ENCODE measurements at regions not wholly inside any gene's neighbourhood (a gene's known extent, or its start where the extent isn't known, plus 50 kb on each side); places are given as distances from the start of the nearest gene placed in this dataset.

- no peak for DNase-seq
These were observed 91.0 kb upstream of the NEUROD1 start for GRCh38 chr2:181771356-181771755.

- DNase-seq = no peak
These were observed 92.0 kb upstream of the NEUROD1 start for GRCh38 chr2:181772334-181772733.

- no peak for DNase-seq
These were observed 92.5 kb upstream of the NEUROD1 start for GRCh38 chr2:181772777-181773176.

GRCh38 chr2:181774685-181775084, 94.4 kb upstream of the NEUROD1 start:
- DNase-seq = no peak

DNA sequence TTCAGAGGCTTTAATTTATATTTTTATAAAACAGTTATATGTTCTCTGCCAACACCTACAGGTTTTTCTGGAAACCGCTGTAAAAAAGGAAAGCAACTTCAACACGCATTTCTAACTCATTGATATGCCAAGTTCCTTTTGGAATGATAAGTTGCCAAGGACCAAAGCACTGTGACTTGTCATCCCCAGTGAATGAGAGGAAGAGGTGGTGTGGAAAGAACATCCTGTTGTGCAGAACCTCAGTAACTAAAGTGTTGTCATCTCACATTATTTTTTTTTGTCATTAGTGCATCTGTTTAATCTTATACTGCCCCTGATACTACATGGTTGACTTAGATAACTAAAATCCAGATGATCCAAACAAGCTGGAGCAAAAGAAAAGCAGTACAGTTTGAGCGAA, 96.0 kb upstream of the NEUROD1 start:
- DNase-seq = no peak

- DNase-seq = no peak
These were observed 97.4 kb upstream of the NEUROD1 start for GRCh38 chr2:181777734-181778133.

- no peak for DNase-seq
These were observed 98.4 kb upstream of the NEUROD1 start for GRCh38 chr2:181778621-181779201.

DNA sequence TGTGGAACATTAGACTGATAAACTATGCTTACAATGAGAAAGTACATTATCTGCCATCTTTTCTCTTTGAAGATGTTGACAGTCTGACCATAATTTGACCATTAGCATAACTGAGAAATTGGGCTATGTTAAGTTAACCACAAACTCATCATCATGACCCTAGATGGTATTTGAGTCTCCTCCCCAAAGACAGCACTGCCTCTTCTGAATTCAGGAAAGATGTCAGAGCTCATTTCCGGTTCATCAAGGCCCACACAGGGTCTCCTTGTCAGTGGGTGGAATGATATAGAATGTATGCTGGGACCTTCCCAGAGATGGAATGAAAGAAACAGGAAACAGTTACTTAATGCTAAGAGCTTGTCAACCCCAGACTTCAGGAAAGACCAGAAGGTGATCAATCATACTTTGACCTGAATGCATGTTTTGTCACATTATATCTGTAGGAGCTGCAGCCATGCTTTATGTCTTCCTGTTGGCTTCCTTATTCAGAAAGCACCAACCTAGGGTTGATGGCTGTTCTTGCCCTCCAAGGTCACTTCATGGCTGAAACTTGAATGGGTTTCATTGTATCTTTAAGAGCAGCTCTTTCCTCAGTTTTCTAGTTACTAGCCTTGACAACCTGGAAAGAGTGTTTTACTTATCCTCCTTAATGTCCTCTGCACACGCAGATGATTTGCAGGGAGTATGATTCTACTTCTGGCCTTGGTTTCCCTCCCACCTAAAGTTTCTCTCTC, 99.1 kb upstream of the NEUROD1 start:
- DNase-seq = no peak

DNA sequence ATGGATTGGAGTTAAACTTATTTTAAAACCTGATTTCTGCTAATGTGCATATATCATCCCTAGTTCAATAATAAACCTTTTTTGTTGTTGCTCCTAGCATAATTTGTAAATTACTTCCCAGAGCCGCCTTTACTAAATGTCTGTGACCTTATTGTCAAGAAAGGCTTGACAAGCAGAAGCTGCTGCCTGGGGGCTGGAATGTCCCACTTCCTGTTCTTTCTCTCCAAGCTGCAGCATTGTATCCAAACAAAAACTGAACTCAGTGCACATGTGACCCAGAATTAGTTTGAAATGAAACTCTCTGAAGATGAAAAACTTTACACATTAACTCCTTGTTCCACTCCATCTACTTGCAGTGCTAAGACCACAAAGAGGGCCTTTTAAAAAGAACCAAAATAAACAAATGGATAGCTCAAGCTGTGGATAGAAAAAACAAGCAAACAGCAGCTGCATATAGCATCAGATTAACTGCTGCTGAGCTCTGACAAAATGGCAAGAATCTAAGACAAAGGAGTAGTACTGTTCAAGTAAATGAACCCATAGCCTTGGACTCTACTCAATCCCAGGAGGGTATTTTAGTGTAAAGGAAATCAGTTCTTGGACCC, 99.8 kb upstream of the NEUROD1 start:
- no peak for DNase-seq

- no peak for DNase-seq
These were observed 100.3 kb upstream of the NEUROD1 start for GRCh38 chr2:181780657-181781056.

- DNase-seq = no peak
These were observed 100.9 kb upstream of the NEUROD1 start for GRCh38 chr2:181781078-181781786.

- no peak for DNase-seq
These were observed 102.3 kb upstream of the NEUROD1 start for GRCh38 chr2:181782660-181783059.

GRCh38 chr2:181784556-181784955, 104.2 kb upstream of the NEUROD1 start:
- no peak for DNase-seq

- no peak for DNase-seq
These were observed 105.5 kb upstream of the NEUROD1 start for GRCh38 chr2:181785691-181786344.

DNA sequence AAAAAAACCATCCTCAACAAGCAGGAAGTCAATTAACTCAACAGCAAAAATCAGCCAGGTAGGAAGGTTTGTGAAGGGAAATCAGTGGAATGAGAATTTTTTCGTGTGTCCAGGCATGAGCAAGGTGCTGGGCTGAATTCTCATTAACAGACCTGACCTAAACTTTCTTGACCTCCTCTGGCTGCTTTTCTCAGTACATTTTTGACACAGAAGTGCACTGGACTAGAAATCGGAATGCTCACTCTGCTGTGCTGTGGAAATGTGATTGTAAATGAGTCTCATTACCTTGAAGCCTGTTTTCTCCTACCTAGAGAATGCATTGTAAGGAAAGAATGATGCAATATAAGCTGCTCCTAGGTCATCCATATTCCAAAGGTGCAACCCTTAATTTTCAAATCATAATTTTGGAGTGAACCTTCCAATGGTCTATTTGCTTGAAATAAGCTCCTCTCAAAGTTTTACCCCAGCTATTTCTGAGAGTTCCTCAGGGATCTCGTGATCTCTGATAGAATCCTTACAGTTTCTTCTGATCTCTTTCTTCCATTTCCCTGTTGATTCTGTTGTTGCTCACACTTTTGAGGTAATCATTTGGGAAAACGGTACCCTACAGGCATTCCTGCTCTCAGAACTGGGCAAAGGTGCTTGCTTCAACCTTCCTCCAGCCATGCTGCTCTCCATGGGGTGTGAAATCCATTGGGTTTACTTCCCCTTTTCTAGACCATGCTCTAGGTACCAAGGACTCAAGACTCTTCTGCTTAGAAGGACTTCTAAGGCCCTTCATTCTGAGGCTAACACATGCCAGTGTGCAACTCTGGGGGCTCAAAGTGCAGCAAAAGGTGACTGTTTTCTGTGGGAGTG, 104.9 kb upstream of the ITPRID2 start:
- DNase-seq = no peak

DNA sequence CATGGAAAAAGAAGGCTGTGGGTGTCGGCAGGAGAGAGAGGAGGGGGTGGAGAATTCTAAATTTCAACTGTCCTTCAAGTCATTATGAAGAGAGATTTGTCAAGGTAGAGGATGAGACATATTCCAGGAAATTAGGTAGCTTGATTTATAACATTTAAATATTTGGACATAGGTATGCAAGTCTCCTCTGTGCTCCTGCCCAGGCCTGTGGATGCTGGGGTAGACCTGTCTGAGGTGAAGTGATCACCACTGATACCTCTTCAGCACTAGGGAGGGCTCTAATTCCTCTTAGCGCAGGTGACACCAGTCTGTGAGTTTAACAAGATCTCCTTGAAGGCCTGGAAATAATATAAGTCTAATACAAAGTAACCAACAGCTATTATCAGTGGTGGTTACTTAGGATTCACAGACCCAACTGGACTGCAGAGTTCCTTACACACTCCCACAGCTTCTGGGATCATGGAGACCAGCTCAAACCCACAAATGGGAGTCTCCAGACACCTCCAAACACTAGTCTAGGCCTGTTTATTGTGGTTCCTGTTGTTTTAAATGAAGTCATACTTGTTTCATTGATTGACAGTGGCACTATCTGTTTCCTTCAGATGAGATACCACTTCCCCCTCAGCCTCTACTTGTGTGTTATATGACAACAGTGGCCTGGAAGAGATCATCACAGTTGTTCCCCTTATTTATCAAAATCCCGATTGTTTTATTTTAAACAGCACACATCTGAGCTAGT, 104.1 kb upstream of the ITPRID2 start:
- no peak for DNase-seq

GRCh38 chr2:181788897-181789555, 102.5 kb upstream of the ITPRID2 start:
- DNase-seq = no peak

DNA sequence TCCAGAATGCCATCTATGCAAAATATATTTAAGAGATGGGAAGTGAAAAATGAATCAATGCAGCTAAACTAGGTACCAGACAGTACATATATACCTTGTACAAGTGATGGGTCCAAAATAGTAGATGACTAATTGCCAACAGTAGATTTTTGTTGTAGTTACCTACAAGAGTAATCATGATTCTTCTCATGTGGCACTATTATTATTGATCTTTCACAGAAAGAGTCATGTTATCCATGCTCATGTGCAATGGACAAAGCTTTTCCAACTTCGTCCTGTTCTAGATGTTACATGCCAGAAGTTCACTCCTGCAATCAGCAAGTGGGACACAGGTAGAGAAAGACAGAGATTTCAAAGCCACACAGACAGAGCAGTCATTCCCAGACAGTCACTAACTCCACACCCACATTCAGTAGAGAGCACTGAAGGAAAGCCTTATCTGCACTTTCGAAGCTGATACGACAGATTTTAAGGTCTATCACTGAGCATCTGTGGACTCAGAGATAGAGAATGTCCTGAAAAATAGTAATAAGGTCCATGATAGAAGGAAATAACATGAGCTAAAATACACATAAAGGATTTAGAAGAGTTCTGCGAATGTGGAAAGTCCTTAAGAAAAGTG, 101.6 kb upstream of the ITPRID2 start:
- no peak for DNase-seq

DNA sequence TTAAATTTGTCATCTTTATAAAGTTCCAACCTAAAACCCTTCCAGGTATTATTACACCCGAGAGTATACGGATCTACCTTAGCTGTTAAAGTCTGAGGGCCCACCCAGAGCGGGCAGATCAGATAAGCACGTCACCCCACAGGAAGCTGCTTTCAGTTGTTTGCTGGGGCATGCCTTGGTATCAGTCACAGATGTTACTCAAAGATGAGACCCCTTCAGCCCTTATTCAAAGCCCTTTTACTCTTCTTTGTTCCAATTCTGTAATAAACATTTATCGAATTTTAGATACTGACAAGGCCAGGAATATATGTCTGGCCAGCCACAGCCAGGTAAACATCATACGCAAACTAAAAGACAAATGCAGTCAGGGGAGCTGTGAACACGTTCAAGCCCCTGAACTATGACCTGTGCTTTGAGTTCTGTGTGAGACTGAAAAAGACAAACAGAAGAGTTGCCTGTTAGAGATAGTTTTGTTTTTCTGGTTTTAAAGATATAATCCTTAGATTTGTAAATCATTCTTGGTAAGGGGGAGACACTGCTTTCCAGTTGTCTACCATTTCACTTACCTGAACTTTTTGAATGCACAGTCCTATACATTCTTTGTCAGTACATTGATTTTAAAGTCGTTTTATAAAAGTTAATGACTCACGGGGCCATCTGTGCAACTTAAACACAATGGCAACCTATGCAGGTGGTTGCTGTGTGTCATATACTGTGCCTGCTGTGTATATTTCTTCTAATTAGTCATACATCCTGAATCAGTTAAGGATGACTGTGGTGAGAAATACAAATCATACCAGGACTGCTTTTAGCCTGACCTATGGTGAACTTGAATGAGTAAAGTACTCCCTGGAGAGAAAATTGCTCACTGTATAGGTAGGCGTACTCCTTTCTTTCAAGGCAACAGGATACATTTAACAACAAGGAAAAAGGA, 100.5 kb upstream of the ITPRID2 start:
- DNase-seq = no peak
